Mesodermal cell (in vitro differentiated cells): ENCODE measurements at regions not wholly inside any gene's neighbourhood (a gene's known extent, or its start where the extent isn't known, plus 50 kb on each side); places are given as distances from the start of the nearest gene placed in this dataset.

Experiments used
- H3K27ac ChIP-seq: 2 replicates; pipeline ENCODE4 v1.7.0; 2013; ENCODE audit warnings: mild to moderate bottlenecking, low read depth, low read length, moderate library complexity; ENCODE audit not compliant: severe bottlenecking
- H3K36me3 ChIP-seq: 2 replicates; pipeline ENCODE4 v1.7.1; 2013; ENCODE audit warnings: mild to moderate bottlenecking, low read length, moderate library complexity; ENCODE audit not compliant: control insufficient read depth, insufficient read depth
- H3K4me1 ChIP-seq: one replicate; pipeline ENCODE4 v1.7.1; 2013; ENCODE audit warnings: mild to moderate bottlenecking, low read length; ENCODE audit not compliant: insufficient read depth, control insufficient read depth, poor library complexity, severe bottlenecking
- H3K4me3 ChIP-seq: 2 replicates; pipeline ENCODE4 v1.7.0; 2013; ENCODE audit warnings: low read length, control low read depth, mild to moderate bottlenecking; ENCODE audit not compliant: insufficient read depth, poor library complexity, severe bottlenecking; ENCODE audit errors: extremely low read depth
- H3K9me3 ChIP-seq: 2 replicates; pipeline ENCODE4 v1.7.1; 2013; ENCODE audit warnings: mild to moderate bottlenecking, low read length, moderate library complexity; ENCODE audit not compliant: control insufficient read depth
- WGBS, 2 experiments: methylation state at CpG; one replicate each; pipeline ENCODE4 v1.1.5; 2013; ENCODE audit warnings: missing lambda C conversion rate in 2 of 2; ENCODE audit not compliant: insufficient coverage in 2 of 2; 5-methylcytosine and 5-hydroxymethylcytosine counted together

DNA sequence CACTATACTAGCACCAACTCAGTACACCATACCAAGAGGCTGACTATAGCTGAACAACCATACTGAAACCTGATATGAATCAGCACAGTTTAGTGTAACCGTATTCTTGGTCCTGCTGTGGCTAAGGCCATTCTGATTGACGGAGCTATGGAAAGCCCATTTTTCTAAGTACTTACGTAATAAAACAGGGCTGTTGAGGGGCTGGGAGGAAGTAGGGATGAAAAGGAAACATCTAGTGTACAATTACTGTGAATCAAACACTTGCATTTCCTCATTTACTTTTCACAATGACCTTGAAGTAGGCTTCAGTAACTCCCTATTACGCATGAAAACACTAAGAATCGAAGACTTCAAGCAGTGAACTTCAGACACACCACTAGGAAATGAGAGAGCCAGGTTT lies 198.2 kb downstream of the BTG1 start:
- Histone ChIP-seq H3K9me3 (no peaks in the 10 kb centered on the region), H3K4me3 (no peak overlapping the region), H3K4me1 (no peaks in the 10 kb centered on the region), H3K36me3 (no peaks in the 10 kb centered on the region), H3K27ac (no peak overlapping the region)
- 94 to 100% methylated on average over 2 to 4 of the region's 5 CpGs for WGBS, 2 experiments

DNA sequence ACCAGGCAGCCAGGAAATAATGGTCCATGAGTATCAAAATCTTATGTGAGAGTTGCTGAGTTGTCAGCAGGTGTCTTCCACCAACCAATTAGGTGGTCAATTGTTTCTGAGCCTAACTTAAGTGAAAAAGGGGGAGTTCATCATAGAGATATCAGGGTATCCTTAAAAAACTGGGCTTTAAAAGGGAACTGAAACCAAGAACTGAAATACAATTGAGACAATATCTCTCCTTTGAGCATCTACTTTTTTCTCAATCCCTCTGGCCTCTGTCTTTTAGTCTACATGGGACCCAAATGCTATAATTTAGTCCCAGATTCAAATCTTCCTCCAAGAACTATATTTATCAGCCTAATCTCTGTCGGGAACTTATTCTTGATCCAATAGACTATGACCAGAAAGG lies 201.0 kb downstream of the BTG1 start:
- no peak overlapping the region for H3K4me3 ChIP-seq
- H3K27ac ChIP-seq = no peak overlapping the region
- H3K9me3 ChIP-seq = no peaks in the 10 kb centered on the region
- no peaks in the 10 kb centered on the region for H3K4me1 ChIP-seq
- WGBS, 2 experiments = no CpG with 5 or more reads among the region's 1 CpG
- H3K36me3 ChIP-seq = no peaks in the 10 kb centered on the region

DNA sequence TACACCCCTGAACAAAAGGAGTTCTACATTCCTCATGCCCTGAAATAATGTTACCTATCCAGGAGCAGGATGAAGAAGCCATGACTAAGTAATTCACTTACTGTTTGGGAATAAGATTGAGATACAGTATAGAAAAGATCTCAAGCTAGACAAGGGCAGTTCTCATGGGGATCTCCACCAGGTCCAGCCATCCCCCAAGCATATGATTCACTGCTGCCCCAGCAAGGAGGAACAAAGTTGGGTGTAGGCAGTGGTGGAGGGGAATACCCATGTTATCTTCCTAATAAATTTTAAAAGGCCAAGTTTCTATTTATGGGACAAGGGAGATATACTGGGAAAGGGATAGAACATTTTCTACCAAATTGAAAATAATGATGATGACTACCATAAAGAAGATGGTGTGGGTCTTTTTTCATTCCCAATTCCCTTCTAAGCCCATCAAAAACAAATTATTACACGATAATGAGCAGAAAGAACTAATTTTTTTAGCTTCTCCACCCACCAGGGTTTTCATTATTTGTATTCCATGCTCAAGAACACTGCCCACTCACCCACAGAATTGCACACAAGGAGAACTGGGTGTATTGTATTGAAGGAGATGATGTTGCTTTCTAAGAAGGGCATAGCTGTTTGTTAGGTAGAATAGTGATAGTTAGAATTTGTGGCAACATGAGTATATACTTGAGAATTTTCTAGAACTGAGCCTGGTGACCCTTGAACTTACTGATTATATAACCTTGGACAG lies 204.6 kb downstream of the BTG1 start:
- Histone ChIP-seq H3K27ac (no peak overlapping the region), H3K4me3 (no peak overlapping the region), H3K36me3 (no peaks in the 10 kb centered on the region), H3K4me1 (no peaks in the 10 kb centered on the region), H3K9me3 (no peaks in the 10 kb centered on the region)
- WGBS, 2 experiments = no CpG with 5 or more reads among the region's 1 CpG

DNA sequence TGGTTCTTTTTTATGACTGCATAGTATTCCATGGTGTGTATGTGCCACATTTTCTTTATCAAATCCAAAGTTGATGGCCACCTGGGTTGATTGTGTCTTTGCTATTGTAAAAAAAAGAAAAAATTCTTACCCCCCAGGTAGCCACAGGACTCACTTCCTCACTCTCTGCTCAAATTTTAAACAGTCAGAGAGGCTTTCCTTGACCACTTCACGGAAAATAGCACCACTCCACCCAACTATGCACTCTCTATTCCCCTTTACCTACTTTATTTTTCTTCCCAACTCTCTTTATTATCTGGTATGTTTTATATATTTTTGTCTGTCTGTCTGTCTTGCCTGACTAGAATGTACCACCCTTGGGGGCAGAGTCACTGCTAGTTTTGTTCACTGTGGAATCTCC lies 205.3 kb downstream of the BTG1 start:
- H3K4me3 ChIP-seq = no peak overlapping the region
- WGBS, 2 experiments = 57% methylated on average over 1 of the region's 1 CpG; no CpG with 5 or more reads in 1 of the 2 experiments
- no peaks in the 10 kb centered on the region for H3K36me3 ChIP-seq

GRCh38 chr12:91937706-91938105 lies 207.9 kb downstream of the BTG1 start:
- Histone ChIP-seq H3K36me3 (no peaks in the 10 kb centered on the region), H3K27ac (no peak overlapping the region), H3K4me3 (no peak overlapping the region), H3K4me1 (no peaks in the 10 kb centered on the region), H3K9me3 (no peaks in the 10 kb centered on the region)
- 100% methylated on average over 1 of the region's 1 CpG; no CpG with 5 or more reads in 1 of the 2 experiments for WGBS, 2 experiments

More for the DNA sequence above, 205.3 kb downstream of the BTG1 start:
- no peak overlapping the region for H3K27ac ChIP-seq
- H3K9me3 ChIP-seq = no peaks in the 10 kb centered on the region
- no peaks in the 10 kb centered on the region for H3K4me1 ChIP-seq

DNA sequence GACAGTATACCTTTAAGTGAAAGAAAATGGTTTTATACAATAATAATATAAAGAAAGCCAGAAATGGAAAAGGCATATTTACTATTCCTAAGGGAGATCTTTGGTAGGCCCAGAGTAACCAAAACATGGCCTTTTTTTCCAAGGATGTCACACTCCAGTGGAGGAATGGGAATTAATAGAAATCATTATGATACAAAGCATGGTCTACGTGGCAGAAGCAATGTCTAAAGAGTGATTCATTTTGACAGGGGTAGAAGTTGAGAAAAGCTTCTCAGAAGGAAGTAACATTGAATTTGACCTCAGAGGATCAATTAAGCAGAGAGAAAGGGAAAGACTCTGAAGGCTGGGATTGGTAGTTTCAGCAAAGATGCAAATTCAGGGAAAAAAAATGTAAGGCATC lies 208.6 kb downstream of the BTG1 start:
- Histone ChIP-seq H3K4me3 (no peak overlapping the region), H3K27ac (no peak overlapping the region), H3K9me3 (no peaks in the 10 kb centered on the region), H3K36me3 (no peaks in the 10 kb centered on the region), H3K4me1 (no peaks in the 10 kb centered on the region)
- 83 to 90% methylated on average over 1 of the region's 1 CpG for WGBS, 2 experiments

DNA sequence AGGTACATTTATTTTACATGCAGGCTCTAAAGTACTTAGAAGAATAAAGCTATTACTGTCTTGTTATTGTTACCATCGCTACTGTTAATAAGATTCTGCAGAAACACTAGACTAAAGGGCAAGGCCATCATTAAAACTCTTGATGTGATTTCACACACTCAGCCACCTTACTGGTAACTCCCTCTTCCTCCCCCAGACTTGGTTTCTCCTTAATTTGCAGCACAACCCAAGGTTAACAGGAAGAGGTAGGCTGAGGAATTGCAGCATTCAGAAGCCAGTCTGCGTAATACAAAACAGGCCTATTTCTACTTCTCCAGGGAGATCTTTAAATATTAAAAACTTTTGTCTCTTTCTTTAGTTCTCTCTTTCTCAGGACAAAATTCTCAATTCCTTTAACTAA lies 210.3 kb downstream of the BTG1 start:
- H3K9me3 ChIP-seq = no peaks in the 10 kb centered on the region
- no peak overlapping the region for H3K4me3 ChIP-seq
- 100% methylated on average over 1 of the region's 2 CpGs; no CpG with 5 or more reads in 1 of the 2 experiments for WGBS, 2 experiments
- H3K27ac ChIP-seq = no peak overlapping the region
- H3K36me3 ChIP-seq = no peaks in the 10 kb centered on the region
- H3K4me1 ChIP-seq = no peaks in the 10 kb centered on the region

GRCh38 chr12:91931111-91931510 lies 214.5 kb downstream of the BTG1 start:
- no peak overlapping the region for H3K27ac ChIP-seq
- H3K36me3 ChIP-seq = no peaks in the 10 kb centered on the region
- H3K4me1 ChIP-seq = no peaks in the 10 kb centered on the region
- 73% methylated on average over 2 of the region's 2 CpGs; no CpG with 5 or more reads in 1 of the 2 experiments for WGBS, 2 experiments
- H3K4me3 ChIP-seq = no peak overlapping the region
- H3K9me3 ChIP-seq = no peaks in the 10 kb centered on the region

- no peak overlapping the region for H3K27ac ChIP-seq
- no peaks in the 10 kb centered on the region for H3K4me1 ChIP-seq
- no peaks in the 10 kb centered on the region for H3K36me3 ChIP-seq
- 100% methylated on average over 1 of the region's 2 CpGs; no CpG with 5 or more reads in 1 of the 2 experiments for WGBS, 2 experiments
- H3K4me3 ChIP-seq = no peak overlapping the region
- no peaks in the 10 kb centered on the region for H3K9me3 ChIP-seq
These were observed 217.1 kb downstream of the BTG1 start for GRCh38 chr12:91928501-91928900.

GRCh38 chr12:91926848-91927247 lies 218.8 kb downstream of the BTG1 start:
- WGBS, 2 experiments = no CpG with 5 or more reads among the region's 1 CpG
- peaks cover 6% of the 10 kb centered on the region for H3K4me1 ChIP-seq
- H3K9me3 ChIP-seq = no peaks in the 10 kb centered on the region
- no peak overlapping the region for H3K4me3 ChIP-seq
- H3K27ac ChIP-seq = no peak overlapping the region
- H3K36me3 ChIP-seq = no peaks in the 10 kb centered on the region

GRCh38 chr12:91924827-91925226 lies 220.8 kb downstream of the BTG1 start:
- H3K9me3 ChIP-seq = no peaks in the 10 kb centered on the region
- H3K36me3 ChIP-seq = no peaks in the 10 kb centered on the region
- WGBS, 2 experiments = 82 to 100% methylated on average over 1 to 3 of the region's 3 CpGs
- H3K4me3 ChIP-seq = no peak overlapping the region
- no peak overlapping the region for H3K27ac ChIP-seq
- H3K4me1 ChIP-seq = peaks cover 17% of the 10 kb centered on the region
